CD14-positive monocyte (primary cell): ENCODE measurements at regions not wholly inside any gene's neighbourhood (a gene's known extent, or its start where the extent isn't known, plus 50 kb on each side); places are given as distances from the start of the nearest gene placed in this dataset.
"Not testable (repeated sequence)": the region's sequence is repeated elsewhere in the genome, so short reads cannot be mapped to it uniquely, and the experiment has no call there.

Experiments used
- DNase-seq, 3 donors: peaks; one replicate each; pipeline ENCODE4 v3.0.0-alpha.2; 2011 to 2022
- H2AFZ ChIP-seq: 2 replicates; pipeline ENCODE4 v1.6.0; 2012; ENCODE audit warnings: mild to moderate bottlenecking, low read depth, low read length, inconsistent platforms; ENCODE audit not compliant: insufficient read depth, poor library complexity, severe bottlenecking
- H3K27ac ChIP-seq, 2 donors: 1 replicate in 1 of 2; 2 replicates in 1 of 2; pipeline ENCODE4 v1.5.1; 2012 to 2013; ENCODE audit warnings: low read length in 2 of 2, control low read depth in 1 of 2, inconsistent platforms in 1 of 2, low read depth in 1 of 2, mild to moderate bottlenecking in 1 of 2
- H3K27me3 ChIP-seq, 2 donors: one replicate each; pipeline versions ENCODE4 v1.6.0 to v1.6.1; 2011 to 2013; ENCODE audit warnings: low read length in 2 of 2; ENCODE audit not compliant: control insufficient read depth in 2 of 2, insufficient read depth in 2 of 2
- H3K36me3 ChIP-seq, 2 donors: replicated peaks in 1 of 2; 1 replicate in 1 of 2; 2 replicates in 1 of 2; pipeline versions ENCODE4 v1.5.1 to v1.6.1; 2012 to 2013; ENCODE audit warnings: low read length in 2 of 2, control low read depth in 1 of 2, inconsistent platforms in 1 of 2, mild to moderate bottlenecking in 1 of 2; ENCODE audit not compliant: insufficient read depth in 2 of 2, control insufficient read depth in 1 of 2
- H3K4me1 ChIP-seq, 2 donors: 1 replicate in 1 of 2; 2 replicates in 1 of 2; pipeline versions ENCODE4 v1.5.1 to v1.6.1; 2012 to 2013; ENCODE audit warnings: low read length in 2 of 2, control low read depth in 1 of 2, inconsistent platforms in 1 of 2, mild to moderate bottlenecking in 1 of 2, moderate library complexity in 1 of 2; ENCODE audit not compliant: insufficient read depth in 2 of 2, control insufficient read depth in 1 of 2
- H3K4me2 ChIP-seq: replicated peaks from 2 replicates; pipeline ENCODE3; 2012; ENCODE audit warnings: low read length, moderate library complexity, mild to moderate bottlenecking; ENCODE audit not compliant: poor library complexity, severe bottlenecking; ENCODE audit errors: extremely low read depth
- H3K4me3 ChIP-seq, 3 experiments: fragments of 200-600 bp in 1 of 3; sonication (generic) in 1 of 3; replicated peaks in 1 of 3; 1 replicate in 2 of 3; 2 replicates in 1 of 3; pipeline ENCODE4 v1.5.1; 2011 to 2013; ENCODE audit warnings: low read length in 3 of 3, mild to moderate bottlenecking in 3 of 3, control low read depth in 2 of 3, low read depth in 2 of 3, inconsistent platforms in 1 of 3, moderate library complexity in 1 of 3
- H3K79me2 ChIP-seq: 2 replicates; pipeline ENCODE4 v1.6.0; 2012; ENCODE audit warnings: mild to moderate bottlenecking, control low read depth, inconsistent platforms, low read length, moderate library complexity; ENCODE audit not compliant: insufficient read depth
- H3K9ac ChIP-seq: 2 replicates; pipeline ENCODE4 v1.6.0; 2017; ENCODE audit warnings: low read length, mild to moderate bottlenecking; ENCODE audit not compliant: insufficient read depth, poor library complexity, severe bottlenecking
- H3K9me3 ChIP-seq, 2 donors: replicated peaks in 1 of 2; 1 replicate in 1 of 2; 2 replicates in 1 of 2; pipeline versions ENCODE4 v1.5.1 to v1.6.1; 2012 to 2013; ENCODE audit warnings: low read length in 2 of 2, control low read depth in 1 of 2; ENCODE audit not compliant: control insufficient read depth in 1 of 2, insufficient read depth in 1 of 2
- H4K20me1 ChIP-seq: 2 replicates; pipeline ENCODE4 v1.6.0; 2012; ENCODE audit warnings: mild to moderate bottlenecking, low read length, control low read depth, moderate library complexity; ENCODE audit not compliant: insufficient read depth
- H3K27ac Mint-ChIP-seq, 7 donors: one replicate each; pipeline ENCODE4 v1.8.0; 2020; ENCODE audit warnings: mild to moderate bottlenecking in 7 of 7, mixed read lengths in 7 of 7, moderate library complexity in 6 of 7, inconsistent platforms in 2 of 7
- H3K27me3 Mint-ChIP-seq, 3 donors: one replicate each; pipeline ENCODE4 v1.8.0; 2021 to 2022; ENCODE audit warnings: low read depth in 3 of 3, mild to moderate bottlenecking in 3 of 3, mixed read lengths in 3 of 3, moderate library complexity in 3 of 3, inconsistent platforms in 1 of 3
- H3K36me3 Mint-ChIP-seq, 2 donors: one replicate each; pipeline ENCODE4 v1.8.0; 2020; ENCODE audit warnings: mixed read lengths in 2 of 2, inconsistent platforms in 1 of 2, mild to moderate bottlenecking in 1 of 2
- H3K4me1 Mint-ChIP-seq: one replicate; pipeline ENCODE4 v1.8.0; 2020; ENCODE audit warnings: mild to moderate bottlenecking, mixed read lengths
- H3K4me3 Mint-ChIP-seq, 2 donors: one replicate each; pipeline ENCODE4 v1.8.0; 2020; ENCODE audit warnings: mild to moderate bottlenecking in 2 of 2, mixed read lengths in 2 of 2, moderate library complexity in 1 of 2
- H3K9me3 Mint-ChIP-seq, 7 donors: one replicate each; pipeline ENCODE4 v1.8.0; 2020 to 2022; ENCODE audit warnings: mixed read lengths in 7 of 7, mild to moderate bottlenecking in 6 of 7, moderate library complexity in 6 of 7, inconsistent platforms in 2 of 7
- CTCF ChIP-seq: fragments of 200-600 bp; IDR thresholded peaks from one replicate; pipeline ENCODE4 v1.8.0; 2022; ENCODE audit warnings: antibody characterized with exemption, mild to moderate bottlenecking
- WGBS: methylation state at CpG from one replicate; pipeline ENCODE4 v1.1.5; 2013; ENCODE audit warnings: missing lambda C conversion rate; ENCODE audit not compliant: insufficient coverage; 5-methylcytosine and 5-hydroxymethylcytosine counted together
- intact Hi-C, 2 donors: fragments of 100-400 bp; cut with micrococcal nuclease; formaldehyde crosslinking; loops; one replicate each; pipeline versions ENCODE4 v1.15.0 to v1.15.1; 2023

GRCh38 chr15:46960581-46960980, 756.7 kb upstream of the SEMA6D start:
- Histone ChIP-seq H3K36me3 (no peaks in the 10 kb centered on the region), H3K4me1 (no peaks in the 10 kb centered on the region), H3K79me2 (no peaks in the 10 kb centered on the region), H2AFZ (no peak overlapping the region), H4K20me1 (no peaks in the 10 kb centered on the region), H3K9me3 (peaks cover 0 to 3% of the 10 kb centered on the region in 2 donors), H3K4me2 (no peak overlapping the region), H3K4me3 (no peak overlapping the region), H3K27ac (no peak overlapping the region), H3K9ac (no peak overlapping the region), H3K27me3 (no peaks in the 10 kb centered on the region)
- no peak for TF ChIP-seq CTCF
- WGBS = no CpG with 5 or more reads among the region's 3 CpGs
- intact Hi-C loops = no loop called here
- Mint-ChIP-seq H3K27ac (no peak overlapping the region), H3K4me3 (no peak overlapping the region), H3K9me3 (peaks cover 0 to 14% (median 0%) of the 10 kb centered on the region in 7 donors), H3K36me3 (no peaks in the 10 kb centered on the region), H3K4me1 (no peaks in the 10 kb centered on the region), H3K27me3 (no peaks in the 10 kb centered on the region)
- DNase-seq = no peak

- DNase-seq = no peak
- Histone ChIP-seq H3K4me1 (no peaks in the 10 kb centered on the region), H3K4me2 (no peak overlapping the region), H4K20me1 (no peaks in the 10 kb centered on the region), H3K9me3 (peaks cover 0 to 3% of the 10 kb centered on the region in 2 donors), H3K4me3 (no peak overlapping the region), H3K27ac (no peak overlapping the region), H3K36me3 (no peaks in the 10 kb centered on the region), H3K9ac (no peak overlapping the region), H3K79me2 (no peaks in the 10 kb centered on the region), H2AFZ (no peak overlapping the region), H3K27me3 (no peaks in the 10 kb centered on the region)
- Mint-ChIP-seq H3K27me3 (no peaks in the 10 kb centered on the region), H3K9me3 (peaks cover 0 to 12% (median 0%) of the 10 kb centered on the region in 7 donors), H3K4me1 (no peaks in the 10 kb centered on the region), H3K36me3 (no peaks in the 10 kb centered on the region), H3K27ac (no peak overlapping the region), H3K4me3 (no peak overlapping the region)
- no peak for TF ChIP-seq CTCF
- intact Hi-C loops = no loop called here
Observed at GRCh38 chr15:46961795-46962194, 755.5 kb upstream of the SEMA6D start.

DNA sequence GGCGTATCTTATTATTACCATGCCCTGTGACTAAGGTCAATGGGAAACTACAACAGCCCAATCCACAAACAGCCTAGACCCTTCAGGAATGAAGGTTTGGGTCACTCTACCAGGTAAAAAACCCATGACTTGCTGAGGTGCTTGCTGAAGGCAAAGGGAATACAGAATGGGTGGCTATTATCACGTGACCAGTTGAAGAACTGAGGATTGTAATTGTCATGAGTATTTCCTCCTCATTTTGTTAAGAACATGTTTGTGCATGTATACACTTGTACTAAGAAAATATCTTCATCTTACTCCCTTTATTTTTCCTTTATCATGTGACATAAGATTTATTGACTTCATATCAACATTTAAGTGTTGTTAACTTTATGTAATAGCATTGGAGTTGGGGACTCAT, 729.2 kb upstream of the SEMA6D start:
- H3K27me3 Mint-ChIP-seq, H4K20me1 ChIP-seq, H3K36me3 Mint-ChIP-seq, H3K27ac Mint-ChIP-seq, DNase-seq, H3K4me1 ChIP-seq, H3K4me3 Mint-ChIP-seq, H3K9ac ChIP-seq, H3K4me1 Mint-ChIP-seq, H2AFZ ChIP-seq, H3K4me2 ChIP-seq, H3K4me3 ChIP-seq, H3K27me3 ChIP-seq, intact Hi-C loops, H3K36me3 ChIP-seq, H3K27ac ChIP-seq, H3K79me2 ChIP-seq: not testable (repeated sequence)
- peaks cover 0 to 20% (median 13%) of the 10 kb centered on the region in 7 donors for H3K9me3 Mint-ChIP-seq
- H3K9me3 ChIP-seq = peaks cover 16 to 19% of the 10 kb centered on the region in 2 donors
- no CpG with 5 or more reads among the region's 2 CpGs for WGBS
